ENCODE measurements at regions not wholly inside any gene's neighbourhood (a gene's known extent, or its start where the extent isn't known, plus 50 kb on each side); places are given as distances from the start of the nearest gene placed in this dataset.

DNA sequence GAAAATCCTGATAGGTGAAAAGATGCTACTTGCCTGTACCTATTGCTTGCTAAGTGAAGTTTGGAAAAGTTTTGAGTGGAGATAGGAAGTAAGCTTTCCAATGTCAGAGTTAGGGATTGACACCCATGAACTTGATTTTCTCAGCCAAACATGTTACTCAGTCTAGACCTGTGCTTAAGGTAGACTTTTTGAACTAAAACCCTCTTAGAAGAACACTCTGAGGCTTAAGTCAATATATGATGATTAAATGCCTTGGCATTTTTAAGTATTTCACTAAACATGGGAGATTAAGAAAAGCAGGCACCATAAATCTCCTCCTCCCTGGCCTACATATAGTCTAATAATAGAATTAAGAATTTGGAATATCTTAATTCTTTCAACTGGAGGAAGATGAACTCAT lies 785.6 kb upstream of the SOX9 start:
- DNase-seq (ENCODE audit: low read depth), result no peak

DNA sequence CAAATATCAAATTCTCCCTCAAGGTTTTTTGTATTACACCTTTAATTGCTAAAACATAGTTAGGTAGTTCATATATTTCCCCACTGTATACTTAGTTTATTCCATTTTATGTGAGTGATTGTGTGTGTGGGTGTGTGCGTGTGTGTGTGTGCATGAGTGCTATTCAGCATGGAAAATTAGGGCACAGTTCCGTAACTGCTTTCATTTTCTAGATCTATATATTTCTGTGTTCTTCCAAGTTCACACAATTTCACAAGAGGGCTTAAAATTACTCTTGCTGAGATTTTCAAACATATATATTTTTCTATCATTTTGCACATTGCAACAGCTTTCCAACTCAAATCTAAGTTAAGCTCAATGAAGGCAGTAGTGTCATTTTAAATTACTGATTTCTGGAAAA lies 782.9 kb upstream of the SOX9 start:
- no peak for DNase-seq (ENCODE audit: low read depth)

DNA sequence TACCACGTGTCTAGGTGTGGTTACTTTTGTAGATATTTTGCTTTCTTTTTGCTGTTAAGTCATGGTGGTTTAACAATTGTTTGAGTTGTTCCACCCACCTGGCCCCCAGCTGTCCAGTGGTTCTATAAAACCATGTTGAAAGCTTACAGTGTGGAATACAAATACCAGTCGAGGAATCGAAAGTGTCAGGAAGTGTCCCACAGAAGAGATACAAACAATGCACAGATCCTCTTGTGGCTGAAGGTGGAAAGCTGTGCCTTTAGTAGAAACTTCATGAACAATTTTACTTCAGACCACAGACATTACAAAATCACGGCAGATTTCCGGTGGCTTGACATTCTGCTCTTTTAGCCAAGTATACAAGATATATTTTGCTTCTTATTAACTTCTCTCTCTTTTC lies 782.4 kb upstream of the SOX9 start:
- DNase-seq (ENCODE audit: low read depth), result no peak

DNA sequence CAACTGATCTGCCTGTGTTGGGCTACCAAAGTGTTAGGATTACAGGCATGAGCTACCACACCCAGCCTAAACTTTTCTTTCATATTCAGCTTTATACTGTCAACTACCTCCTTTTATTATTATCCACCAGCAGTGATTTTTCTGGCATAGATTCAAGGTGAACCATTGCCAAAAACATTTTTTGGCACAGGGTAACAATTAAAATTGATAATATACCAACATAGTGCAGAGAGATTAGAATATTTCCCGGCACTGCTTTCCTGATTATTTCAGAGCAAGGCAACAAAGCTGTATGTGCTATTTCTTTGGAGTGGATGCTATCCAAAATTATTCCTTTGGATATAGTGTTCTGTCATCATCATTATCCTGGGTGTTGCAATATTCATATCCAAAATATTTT lies 781.6 kb upstream of the SOX9 start:
- no peak for DNase-seq (ENCODE audit: low read depth)

DNA sequence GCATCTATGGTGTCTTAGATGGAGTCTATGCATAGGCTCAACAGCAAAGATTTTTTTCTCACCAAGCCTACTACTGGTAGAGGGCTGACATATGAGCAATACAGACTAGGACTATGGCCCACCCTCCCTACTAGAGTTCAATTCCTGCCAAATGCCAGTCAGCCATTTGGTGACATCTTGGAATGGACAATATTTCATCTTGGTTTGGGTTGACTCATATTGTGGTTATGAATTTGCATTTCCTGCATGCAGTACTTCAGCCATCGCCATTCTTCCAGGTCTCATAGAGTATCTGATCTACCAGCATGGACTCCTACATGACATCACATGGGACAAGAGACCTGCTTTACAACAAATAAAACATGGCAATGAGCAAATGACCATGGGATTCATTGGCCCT lies 778.1 kb upstream of the SOX9 start:
- DNase-seq (ENCODE audit: low read depth), result no peak

DNA sequence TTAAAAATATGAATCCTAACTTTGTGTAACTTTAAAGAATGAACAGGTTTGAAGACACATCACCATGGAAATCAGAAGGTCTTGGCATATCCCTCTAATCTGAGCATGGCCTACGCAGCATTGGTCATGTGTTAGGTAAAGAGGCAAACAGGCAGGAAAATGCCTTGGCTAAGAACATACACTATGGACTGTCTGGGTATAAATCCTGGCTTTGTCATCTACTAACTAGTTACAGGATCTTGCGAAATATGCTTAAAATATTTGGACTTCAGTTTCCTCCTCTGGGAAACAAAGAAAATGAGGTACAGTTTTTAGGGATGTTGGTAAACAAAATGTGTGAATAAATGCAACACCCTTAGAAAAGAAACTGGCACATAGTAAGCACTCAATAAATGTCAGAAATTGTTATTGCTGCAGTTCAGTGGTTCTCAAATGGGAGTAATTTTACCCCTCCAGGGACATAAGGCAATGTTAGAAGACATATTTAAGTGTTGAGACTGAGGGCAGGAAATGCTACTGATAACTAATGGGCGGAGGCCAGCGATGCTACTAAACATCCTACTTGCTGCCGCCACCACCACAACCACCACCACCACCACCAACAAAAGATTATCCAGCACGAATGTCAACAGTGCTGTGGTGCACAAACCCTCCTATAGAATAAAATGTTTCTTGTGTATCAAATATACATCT lies 770.8 kb upstream of the SOX9 start:
- DNase-seq (ENCODE audit: low read depth), result no peak

DNA sequence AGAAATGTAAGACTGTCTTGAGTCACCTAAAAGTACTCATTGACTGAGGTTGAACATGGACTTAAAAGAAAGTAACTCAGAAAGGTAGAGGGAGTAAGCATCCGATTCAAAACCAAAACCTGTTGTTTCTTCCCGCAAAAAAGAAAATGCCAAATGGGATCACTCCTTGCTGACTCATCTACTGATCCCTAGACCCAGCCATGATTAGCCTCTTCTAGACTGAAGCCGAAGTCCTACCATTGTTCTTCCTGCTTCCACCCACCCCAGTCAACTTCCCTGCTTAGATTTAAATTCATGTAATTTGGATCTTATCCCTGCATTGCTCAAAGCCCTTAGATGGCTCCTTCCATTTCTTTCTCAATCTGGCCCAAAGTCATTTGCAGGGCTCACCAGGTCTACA lies 760.5 kb upstream of the SOX9 start:
- no peak for DNase-seq (ENCODE audit: low read depth)

DNA sequence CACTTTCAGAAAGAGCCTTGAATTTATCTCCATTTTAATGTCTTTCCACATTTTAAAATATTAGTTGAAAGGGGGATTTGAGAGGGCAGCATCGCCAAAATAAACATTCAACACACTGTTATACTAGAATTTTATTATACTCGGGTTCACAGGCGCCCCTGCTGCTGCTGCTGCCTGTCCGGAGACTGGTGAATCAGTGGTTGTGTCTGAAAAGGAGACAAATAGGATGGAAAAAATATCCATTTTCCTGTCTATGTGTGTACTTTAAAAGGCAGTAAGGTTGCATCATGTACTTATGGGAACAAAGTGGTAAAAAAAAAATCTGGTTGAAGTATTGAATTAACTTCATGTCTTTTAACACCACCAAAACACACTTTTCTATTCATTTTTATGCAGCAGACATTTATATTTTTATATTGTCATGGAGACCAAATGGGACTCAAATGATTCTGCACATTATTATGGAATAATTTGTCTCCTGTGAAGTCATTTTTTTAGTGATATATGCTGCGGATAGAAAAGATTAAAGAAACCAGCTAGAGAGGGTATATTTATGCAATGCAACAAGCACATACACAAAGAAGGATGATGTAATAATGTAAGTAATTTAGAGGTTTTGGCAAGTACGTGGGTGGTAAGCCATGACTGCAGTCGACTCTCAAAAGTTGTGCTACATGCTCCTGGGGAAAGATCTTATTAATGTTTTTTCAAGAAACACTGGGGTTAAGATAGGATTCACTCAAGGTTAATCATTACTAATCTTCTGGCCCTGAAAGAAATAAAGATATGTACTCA lies 759.0 kb upstream of the SOX9 start:
- DNase-seq (ENCODE audit: low read depth), result no peak

DNA sequence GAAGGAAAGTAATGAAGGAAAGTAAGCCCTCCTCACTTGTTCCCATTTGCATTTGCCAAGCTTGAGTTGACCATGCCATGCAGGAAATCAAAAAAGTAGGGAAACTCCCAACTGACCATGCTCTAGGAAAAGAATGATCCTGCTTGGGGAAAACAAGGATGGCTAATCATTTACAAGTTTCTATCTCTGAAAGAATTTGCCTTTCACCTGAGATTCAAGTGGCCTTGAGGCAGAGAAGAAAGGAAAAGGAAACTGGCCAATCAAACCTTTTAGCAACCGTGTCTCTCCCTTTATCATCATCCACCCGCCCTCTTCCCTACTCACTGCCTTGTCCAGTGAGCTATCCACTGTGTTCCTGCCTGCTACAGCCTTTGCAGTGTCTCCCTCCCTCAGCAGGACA lies 757.2 kb upstream of the SOX9 start:
- no peak for DNase-seq (ENCODE audit: low read depth)

DNA sequence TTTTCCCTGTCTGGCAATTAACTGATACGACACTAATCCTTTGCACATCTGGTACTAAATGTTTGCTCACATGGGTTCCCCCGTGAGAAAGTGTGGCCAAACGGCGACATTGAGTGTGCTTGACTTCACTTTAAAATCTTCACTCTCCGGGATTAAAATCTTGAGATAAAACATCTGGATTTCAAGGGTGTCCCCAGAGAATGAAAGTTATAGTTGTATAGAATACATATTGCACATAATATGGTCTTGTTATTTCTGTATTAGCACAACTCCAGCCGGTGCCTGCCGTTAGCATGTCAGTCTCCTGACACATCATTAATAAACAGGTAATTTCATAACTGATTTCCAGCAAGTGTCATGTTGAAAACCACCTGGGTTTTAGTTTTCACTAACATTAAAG lies 749.0 kb upstream of the SOX9 start:
- no peak for DNase-seq (ENCODE audit: low read depth)

DNA sequence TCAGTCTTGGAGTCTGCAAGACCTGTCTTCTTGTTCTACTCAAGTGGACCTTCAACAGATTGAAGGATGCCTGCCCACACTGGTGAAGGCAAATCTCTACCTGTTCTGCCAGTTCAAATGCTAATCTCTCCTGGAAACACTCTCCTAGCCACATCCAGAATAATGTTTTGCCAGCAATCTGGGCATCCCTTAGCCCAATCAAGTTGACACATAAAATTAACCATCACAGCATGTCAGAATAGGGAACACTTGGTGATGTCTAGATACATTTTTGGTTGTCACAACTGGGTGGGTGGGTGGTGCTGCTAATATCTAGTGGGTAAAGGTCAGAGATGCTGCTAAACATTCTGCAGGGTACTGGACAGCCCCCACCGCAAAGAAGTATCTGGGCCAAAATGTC lies 744.9 kb upstream of the SOX9 start:
- DNase-seq (ENCODE audit: low read depth), result no peak

DNA sequence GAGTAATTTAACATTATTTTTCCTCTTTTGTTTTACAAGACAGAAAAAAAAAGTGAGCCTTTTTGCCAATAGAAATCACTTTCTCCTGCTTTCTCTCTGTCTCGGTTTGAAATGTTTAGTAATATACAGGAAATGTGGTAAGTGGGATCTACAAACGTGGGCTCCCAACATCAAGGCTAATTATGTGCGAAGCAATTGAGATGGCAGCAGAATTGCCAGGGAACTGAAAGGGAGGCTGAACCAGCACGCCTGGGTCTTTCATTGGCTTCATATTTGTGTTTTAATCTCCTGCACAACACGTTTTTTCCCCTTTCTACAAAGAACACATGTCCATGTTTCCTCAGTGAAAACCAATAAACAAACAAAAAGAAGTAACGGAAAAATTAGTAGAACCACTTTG lies 743.9 kb upstream of the SOX9 start:
- DNase-seq (ENCODE audit: low read depth), result no peak

DNA sequence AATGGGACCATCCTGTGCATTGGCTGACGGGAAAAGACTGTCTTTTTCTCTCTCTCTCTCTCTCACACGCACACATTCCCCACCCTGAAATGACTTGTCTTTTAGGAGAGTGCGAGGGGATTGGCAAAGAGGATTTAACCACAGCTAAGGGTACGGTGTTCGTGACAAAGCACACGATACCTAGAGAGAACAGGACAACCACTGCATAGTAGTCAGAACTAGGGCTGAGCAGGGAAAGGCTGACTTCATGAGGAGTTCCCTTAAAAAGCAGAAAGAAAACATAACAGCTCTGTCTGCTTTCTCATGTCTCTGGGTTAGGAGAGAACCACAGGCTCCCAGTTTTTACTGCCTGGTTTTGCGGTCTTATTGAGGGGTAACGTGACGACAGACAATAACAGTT lies 742.8 kb upstream of the SOX9 start:
- no peak for DNase-seq (ENCODE audit: low read depth)

DNA sequence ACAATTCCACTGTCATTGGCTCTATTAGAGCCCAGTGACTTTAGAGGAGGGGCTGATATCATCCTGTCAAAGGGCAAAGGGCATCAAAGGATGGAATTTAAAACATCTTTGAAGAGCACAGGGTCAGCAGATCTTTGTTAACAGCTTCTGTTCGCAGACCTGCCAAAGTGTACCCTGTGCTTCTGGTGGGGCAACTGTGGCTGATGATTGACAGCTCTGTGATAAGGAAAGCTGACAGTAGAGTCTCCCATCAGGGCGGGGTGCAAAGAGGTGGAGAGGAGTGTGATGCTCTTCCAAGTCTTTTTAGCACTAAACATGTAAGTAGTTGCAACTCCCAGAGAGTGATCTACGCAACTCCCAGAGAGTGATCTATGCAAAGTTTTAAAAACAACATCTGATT lies 742.1 kb upstream of the SOX9 start:
- DNase-seq (ENCODE audit: low read depth), result no peak

DNA sequence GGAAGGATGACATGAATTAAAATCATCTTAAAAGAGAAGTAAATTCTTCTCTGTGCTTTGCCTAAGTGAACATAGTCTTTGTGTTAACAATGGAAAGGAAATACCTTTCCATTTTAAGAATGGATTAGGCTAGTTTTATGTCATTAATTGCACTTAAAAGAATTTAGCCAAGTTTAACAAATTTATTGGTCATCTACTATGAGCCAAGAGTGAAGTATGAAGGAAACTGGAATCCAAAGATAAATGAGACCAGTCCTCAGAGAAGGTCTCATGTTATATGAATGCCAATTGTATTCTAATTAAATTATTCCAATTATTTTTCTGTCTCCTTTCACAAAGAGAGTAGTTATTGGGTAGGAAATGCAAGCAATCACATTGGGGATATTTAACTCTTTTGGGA lies 741.3 kb upstream of the SOX9 start:
- DNase-seq (ENCODE audit: low read depth), result no peak

DNA sequence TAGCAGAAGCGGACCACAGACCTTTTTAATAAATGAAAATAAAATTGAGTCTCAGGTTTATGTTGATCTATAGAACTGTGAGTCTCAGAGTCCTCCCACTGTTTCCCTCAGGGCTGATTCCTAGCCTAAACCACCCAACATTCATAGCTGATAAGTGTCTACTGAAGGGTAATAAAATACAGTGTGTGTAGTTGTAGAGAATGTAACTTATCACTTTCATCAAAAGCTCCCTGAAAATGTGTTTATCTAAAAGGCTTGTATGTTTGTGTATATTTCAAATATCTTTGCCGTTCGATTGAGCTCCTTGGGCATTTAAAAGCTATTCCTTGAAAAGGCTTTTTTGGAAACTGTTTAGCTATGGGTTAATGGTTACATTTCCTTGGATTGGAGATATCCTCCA lies 740.3 kb upstream of the SOX9 start:
- no peak for DNase-seq (ENCODE audit: low read depth)

DNA sequence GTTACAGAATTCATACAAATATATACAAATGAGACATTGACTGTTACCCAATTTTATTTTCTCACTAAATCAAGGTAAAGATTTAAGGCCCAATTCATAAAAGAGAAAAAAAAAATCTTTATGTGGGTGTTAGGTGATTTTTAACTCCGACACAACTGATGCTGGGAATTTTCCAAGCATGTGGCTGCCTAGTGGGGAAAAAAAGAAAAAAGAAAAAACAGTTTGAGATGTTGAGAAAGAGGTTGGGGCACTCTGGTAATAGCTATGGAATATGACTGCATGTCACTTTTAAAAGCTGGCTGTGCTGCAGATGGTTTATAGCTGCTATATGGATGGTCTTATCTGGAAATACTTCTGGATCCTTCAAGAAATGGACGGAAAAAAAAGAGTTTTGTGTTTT lies 739.9 kb upstream of the SOX9 start:
- no peak for DNase-seq (ENCODE audit: low read depth)

DNA sequence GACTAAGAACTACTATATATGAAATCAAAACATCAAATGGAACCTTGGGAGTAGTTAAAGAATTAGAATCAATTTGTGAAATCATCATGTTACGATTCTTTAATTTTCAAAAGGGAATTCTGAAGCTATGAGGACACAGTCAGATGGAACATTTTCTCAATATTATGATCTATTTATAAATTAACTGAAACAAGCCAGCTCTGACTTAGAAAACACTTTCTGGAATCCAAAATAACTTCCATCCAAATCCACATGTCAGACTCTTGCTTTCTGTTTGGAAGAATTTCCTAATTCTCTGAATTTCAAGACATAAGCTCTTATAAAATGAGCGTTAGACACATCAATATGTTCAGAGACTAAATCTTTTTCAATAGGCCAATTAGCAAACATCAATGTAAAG lies 737.7 kb upstream of the SOX9 start:
- DNase-seq (ENCODE audit: low read depth), result no peak

DNA sequence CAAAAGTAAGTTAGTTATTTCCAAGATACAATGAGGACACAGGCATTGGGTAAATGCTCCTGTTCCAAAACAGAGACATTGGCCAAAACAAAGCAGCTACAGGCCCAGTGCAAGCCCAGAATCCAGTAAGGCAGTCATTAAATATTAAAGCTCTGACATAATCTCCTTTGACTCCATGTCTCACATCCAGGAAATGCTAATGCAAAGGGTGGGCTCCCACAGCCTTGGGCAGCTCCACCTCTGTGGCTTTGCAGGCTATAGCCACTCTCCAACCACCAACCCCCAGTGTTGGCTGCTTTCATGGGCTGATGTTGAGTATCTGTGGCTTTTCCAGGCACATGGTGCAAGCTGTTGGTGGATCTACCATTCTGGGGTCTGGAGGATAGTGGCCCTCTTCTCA lies 733.4 kb upstream of the SOX9 start:
- no peak for DNase-seq (ENCODE audit: low read depth)

DNA sequence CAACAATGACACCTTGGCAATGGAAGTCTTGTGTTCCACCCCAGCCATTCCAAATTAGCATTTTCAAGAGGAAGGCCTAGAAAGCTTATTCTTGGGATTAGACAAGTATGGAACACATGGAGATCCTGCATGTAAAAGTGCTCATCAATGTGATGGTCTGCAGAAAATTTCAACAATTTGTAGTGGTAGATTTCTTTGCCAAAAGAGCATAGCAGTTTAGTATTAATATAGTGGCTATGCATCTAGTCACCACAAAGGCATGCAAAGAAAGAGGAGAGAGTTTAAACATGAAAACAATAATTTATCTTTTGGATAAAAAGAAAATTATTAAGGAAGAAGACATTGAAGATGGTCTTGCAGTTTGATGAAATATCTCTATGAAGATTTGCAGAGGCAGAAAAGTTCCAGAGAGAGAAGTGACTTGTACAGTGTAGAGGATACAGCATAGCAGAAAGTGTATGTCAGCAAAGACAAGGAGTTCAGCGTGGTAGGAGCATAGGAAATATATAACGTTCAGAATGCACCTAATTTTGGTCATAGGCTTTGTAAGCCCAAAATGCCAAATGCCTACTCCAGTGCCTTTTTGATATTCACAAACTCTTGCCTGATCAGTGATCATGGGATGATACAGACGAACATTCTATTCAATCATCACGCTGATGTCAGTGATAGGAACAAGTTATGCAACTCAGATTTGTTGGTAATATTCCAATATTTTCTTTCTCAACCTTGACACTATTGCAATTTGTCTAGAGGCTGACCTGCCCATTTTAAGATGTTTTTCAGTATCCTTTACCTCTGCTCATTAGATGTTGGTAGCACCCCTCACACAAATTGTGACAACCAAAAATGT lies 727.9 kb upstream of the SOX9 start:
- no peak for DNase-seq (ENCODE audit: low read depth)

DNA sequence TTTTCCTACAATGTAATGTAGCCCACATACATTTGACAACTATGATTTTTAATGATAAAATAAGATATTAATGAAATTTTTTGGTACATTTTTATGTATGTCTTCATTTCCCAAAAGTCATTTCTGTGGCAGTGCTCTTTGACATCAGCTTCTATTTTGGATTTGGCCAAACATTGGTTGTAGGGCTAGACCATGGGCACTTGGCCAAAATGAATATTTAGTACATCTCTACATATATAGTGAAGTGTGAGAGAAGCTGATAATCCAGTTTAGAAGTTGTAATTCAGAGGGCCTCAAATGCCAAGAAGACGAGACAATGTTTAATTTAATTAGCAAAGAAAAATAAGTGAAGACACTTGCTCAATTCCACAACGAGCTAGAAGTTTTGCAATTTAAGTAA lies 724.9 kb upstream of the SOX9 start:
- DNase-seq (ENCODE audit: low read depth), result no peak

DNA sequence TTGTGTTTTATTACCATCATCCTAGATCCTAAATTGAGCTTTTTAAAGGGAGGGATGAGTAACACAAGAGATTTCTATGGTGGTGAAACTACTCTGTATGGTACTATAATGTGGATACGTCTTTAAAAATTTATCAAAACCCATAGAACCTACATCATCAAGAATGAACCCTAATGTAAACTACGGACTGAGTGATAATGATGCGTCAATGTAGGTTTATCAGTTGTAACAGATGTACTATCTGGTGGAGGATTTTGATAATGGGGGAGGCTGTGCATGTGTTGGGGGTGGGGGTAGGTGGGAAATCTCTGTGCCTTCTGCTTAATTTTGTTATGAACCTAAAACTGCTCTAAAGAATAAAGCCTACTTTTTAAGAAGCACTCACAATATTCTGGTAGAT lies 724.1 kb upstream of the SOX9 start:
- no peak for DNase-seq (ENCODE audit: low read depth)

DNA sequence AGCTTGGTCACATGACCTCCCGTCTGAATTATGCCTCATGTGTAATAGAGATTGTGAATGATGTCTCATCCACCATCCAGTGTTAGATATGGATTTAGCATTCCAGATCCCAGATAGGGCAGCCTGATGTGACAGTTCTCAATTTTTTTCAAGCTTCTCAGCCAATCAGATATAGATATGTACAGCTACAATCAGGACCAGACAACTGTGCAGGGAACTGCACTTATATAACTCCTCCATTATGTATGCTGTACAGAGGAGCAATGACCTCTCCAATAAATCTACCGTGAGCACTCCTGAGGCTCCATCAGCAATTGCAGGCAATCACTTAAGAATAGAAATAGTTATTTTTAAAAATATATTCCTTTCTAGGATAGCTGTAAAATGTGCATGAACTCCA lies 722.8 kb upstream of the SOX9 start:
- DNase-seq (ENCODE audit: low read depth), result no peak
